AG10803 (cell line): ENCODE measurements at regions not wholly inside any gene's neighbourhood (a gene's known extent, or its start where the extent isn't known, plus 50 kb on each side); places are given as distances from the start of the nearest gene placed in this dataset.

Source experiments
- DNase-seq: peaks from one replicate; pipeline ENCODE4 v3.0.0; 2010; ENCODE audit warnings: low read depth
- H3K4me3 ChIP-seq: 2 replicates; pipeline ENCODE4 v1.5.1; 2011; ENCODE audit warnings: mild to moderate bottlenecking, low read length, control low read depth
- TF ChIP-seq, protein P1 (sequence below): conservative IDR thresholded peaks from 2 replicates; pipeline ENCODE4 v1.5.1; 2011; ENCODE audit warnings: mild to moderate bottlenecking, low read length, control low read depth, inconsistent platforms

DNA sequence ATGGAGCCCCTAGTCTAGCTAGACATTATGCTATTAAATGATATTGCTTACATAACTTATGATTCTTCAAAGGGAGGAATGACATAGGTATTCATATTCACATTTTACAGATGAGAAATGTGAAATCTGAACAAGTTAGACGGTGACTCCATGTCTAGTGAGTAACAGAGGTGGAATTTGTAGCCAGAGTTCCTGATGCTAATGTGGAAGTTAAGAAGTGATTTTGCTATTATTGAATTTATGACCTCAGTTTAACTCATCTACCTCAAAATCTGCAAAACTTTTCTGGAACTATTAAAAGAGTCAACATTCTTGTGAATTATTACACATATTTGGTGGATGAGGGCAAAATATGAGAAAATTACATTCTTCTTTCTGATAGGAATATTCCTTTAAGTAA is 347.6 kb upstream of the MMS22L start:
- H3K4me3 ChIP-seq: no peak overlapping the region
- peak; percentile 39 for DNase-seq
- TF ChIP-seq, protein P1, sequence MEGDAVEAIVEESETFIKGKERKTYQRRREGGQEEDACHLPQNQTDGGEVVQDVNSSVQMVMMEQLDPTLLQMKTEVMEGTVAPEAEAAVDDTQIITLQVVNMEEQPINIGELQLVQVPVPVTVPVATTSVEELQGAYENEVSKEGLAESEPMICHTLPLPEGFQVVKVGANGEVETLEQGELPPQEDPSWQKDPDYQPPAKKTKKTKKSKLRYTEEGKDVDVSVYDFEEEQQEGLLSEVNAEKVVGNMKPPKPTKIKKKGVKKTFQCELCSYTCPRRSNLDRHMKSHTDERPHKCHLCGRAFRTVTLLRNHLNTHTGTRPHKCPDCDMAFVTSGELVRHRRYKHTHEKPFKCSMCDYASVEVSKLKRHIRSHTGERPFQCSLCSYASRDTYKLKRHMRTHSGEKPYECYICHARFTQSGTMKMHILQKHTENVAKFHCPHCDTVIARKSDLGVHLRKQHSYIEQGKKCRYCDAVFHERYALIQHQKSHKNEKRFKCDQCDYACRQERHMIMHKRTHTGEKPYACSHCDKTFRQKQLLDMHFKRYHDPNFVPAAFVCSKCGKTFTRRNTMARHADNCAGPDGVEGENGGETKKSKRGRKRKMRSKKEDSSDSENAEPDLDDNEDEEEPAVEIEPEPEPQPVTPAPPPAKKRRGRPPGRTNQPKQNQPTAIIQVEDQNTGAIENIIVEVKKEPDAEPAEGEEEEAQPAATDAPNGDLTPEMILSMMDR: no peak

DNA sequence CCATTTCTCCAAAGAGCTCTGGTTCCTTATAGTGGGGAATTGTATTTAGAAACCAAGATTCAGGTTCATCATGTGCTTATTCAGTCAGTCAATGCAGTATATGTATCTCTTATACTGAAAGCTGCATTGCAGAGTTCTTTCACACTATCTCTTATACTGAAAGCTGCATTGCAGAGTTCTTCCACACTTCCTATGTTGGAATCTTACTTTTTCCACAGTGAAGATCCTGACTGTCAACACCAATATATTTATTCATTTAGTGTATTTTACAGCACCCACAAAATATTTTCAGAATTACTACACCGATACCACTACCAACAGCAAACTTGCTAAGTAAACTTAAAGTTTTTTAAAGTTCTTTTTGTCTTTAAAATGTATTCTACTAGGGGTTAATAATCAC is 349.3 kb upstream of the MMS22L start:
- no peak overlapping the region for H3K4me3 ChIP-seq
- TF ChIP-seq, protein P1: no peak
- DNase-seq: peak; percentile 6

DNA sequence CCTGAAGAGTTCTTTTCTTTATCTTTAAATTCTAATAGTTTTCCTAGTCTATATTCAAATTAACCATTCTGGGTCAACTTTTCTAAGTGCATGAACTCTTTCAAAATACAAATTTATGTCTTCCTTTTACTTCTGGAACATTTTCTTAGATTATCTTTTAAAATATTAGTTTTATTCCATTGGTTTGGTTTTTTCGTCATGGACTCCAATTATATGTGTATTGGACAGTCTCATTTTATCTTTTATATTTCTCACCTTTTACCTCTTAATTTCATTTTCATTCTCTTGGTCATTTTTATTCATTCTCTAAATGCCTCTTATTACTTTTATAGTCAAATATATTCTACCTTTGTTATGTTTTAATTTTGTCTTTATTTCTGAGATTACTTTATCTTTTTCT is 356.7 kb upstream of the MMS22L start:
- TF ChIP-seq, protein P1: no peak
- no peak for DNase-seq
- H3K4me3 ChIP-seq: no peak overlapping the region

DNA sequence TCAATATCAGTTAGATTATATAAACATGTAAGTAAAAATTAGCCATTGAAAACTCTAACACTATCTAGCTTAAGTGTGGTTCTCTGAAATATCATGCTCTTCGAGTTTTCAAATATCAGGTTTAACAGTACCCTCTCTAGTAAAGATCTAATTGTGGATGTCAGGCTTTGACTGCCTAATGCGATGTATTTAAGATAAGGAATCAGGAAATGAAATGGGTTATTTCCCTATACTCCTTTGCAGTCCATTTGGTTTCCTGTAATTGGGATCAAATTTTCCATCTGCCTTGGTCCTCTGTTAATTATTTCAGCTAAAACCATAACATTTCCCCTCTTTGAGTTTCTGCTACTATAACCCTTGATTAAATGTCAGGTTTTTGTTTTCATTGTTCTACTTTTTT is 361.3 kb upstream of the MMS22L start:
- DNase-seq: no peak
- TF ChIP-seq, protein P1: no peak
- H3K4me3 ChIP-seq: no peak overlapping the region

DNA sequence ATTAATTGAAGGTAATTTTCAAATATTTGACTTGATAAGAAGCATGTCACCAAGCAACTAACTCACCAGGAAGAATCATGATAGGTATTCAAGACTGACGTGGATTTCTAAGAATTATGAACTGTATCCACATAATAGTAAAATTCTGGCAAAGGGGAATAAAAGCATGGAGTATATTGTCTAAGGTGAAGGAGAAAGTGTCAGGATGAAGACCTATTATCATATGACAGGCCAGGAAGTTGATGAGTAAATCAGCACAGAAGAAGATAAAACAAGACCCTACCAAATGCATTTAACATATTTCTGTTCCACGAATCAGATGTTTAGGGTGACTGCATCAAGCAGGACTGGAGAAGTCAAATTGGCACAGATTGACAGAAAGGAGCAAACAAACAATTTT is 362.7 kb upstream of the MMS22L start:
- H3K4me3 ChIP-seq: no peak overlapping the region
- DNase-seq: no peak
- TF ChIP-seq, protein P1: no peak

DNA sequence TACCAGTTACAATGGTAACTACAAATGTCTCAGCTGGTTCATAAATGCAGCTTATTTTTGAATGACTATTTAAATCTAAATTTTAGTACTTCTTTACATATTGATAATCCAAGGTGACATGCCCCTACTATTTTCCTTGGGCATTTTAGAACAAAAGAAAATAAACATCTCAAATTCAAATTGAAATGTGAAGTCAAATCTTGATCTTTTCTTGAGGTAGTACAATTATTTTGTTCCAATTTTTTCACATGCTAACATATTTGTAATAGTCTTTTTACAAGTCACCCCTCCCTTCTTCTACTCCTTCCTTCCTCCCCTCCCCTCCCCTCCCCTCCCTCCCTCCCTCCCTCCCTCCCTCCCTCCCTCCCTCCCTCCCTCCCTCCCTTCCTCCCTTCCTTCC is 370.1 kb upstream of the MMS22L start:
- TF ChIP-seq, protein P1: no peak
- H3K4me3 ChIP-seq: no peak overlapping the region
- DNase-seq: no peak

DNA sequence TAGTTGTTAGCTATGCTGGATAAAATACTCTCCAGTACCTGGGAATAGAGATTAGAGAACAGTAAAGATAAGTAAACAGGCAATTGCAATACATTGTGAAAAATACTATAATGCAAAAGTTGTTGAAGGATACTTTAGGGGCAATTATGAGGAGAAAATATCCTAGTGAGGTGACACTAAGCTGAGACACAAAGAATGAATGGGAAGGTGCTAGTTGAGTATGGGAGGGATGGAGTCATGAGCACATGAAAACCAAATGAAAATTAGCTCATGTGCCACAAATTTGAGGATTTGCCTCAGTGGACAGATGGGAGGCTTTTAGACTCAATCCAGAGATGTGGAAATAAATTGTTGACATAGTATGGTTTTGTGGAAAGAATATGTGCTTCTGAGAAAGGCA is 370.5 kb upstream of the MMS22L start:
- TF ChIP-seq, protein P1: no peak
- no peak overlapping the region for H3K4me3 ChIP-seq
- no peak for DNase-seq
